Coronary artery (tissue), 2 donors: ENCODE measurements at regions not wholly inside any gene's neighbourhood (a gene's known extent, or its start where the extent isn't known, plus 50 kb on each side); places are given as distances from the start of the nearest gene placed in this dataset.

Source experiments
- DNase-seq: peaks from one replicate; pipeline ENCODE4 v3.0.0-alpha.2; 2017; ENCODE audit warnings: low spot score
- H3K27ac ChIP-seq, 2 donors: fragments of 200-600 bp; sonication (generic); one replicate each; pipeline ENCODE4 v1.5.1; 2016 to 2019
- H3K4me3 ChIP-seq: fragments of 200-600 bp; sonication (generic); 2 replicates; pipeline ENCODE4 v1.5.1; 2016; ENCODE audit warnings: mild to moderate bottlenecking, moderate library complexity
- CTCF ChIP-seq: fragments of 200-600 bp; sonication (generic); IDR thresholded peaks from one replicate; pipeline ENCODE4 v1.5.1; 2019; ENCODE audit warnings: antibody characterized with exemption

- Histone ChIP-seq H3K27ac (no peak overlapping the region), H3K4me3 (no peak overlapping the region)
- no peak for DNase-seq
- TF ChIP-seq CTCF = no peak
Measured at GRCh38 chr14:101048766-101049165, 145.2 kb upstream of the RTL1 start.

- DNase-seq = no peak
- Histone ChIP-seq H3K27ac (no peak overlapping the region), H3K4me3 (no peak overlapping the region)
- no peak for TF ChIP-seq CTCF
Measured at GRCh38 chr14:101049511-101049910, 146.0 kb upstream of the RTL1 start.

DNA sequence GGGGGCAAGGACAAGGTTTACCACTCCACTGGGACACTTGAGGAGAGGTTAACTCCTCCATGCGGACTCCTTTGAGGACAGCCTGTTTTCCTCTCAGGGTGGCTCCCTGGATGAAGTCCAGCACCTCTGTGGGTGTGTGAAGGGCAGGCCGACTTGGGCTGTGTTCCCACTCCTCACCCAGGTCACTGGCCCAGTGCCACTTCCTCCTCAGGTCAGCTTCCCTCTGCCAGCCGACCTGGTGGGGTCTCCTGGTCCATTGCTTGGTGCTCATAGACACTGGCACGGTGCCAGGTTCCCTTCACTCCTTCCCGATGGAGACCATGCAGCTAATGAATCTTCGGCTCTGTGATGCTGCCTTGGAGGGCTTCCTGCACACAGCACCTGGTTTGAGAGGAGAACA lies 146.4 kb upstream of the RTL1 start:
- no peak for DNase-seq
- Histone ChIP-seq H3K27ac (no peak overlapping the region), H3K4me3 (no peak overlapping the region)
- TF ChIP-seq CTCF = no peak

DNA sequence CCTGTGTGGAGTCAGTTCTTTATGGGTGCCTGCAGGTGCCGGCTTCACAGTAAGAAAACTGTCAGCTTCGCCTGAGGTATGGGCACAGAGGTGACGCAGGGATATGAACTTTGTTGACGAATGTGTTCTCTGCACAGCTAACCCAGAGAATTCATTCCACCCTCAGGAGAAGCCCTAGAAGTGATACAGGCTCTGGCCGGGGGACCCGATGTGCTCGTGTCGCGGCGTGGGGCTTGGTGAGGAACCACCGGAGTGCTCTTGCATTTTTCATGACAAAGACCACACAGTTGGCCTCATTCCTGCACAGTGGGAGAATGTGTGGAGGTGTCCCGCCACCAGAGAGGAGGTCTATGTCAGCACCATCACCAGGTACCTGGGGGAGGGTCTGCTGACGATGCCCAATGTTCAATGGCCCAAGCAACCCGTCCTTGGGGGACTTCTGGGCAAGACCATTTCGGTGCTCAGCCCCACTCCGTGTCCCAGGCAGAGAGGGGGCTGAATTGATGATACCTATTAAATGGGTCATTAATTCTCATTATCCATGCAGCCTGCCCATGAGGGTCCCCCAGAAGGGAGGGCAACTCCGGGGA lies 147.5 kb upstream of the RTL1 start:
- H3K4me3 ChIP-seq = no peak overlapping the region
- no peak overlapping the region for H3K27ac ChIP-seq
- no peak for TF ChIP-seq CTCF
- no peak for DNase-seq

- DNase-seq = no peak
- Histone ChIP-seq H3K27ac (no peak overlapping the region), H3K4me3 (no peak overlapping the region)
- TF ChIP-seq CTCF = no peak
Measured at GRCh38 chr14:101054671-101055070, 151.1 kb upstream of the RTL1 start.

GRCh38 chr14:101055106-101055662 lies 151.7 kb upstream of the RTL1 start:
- Histone ChIP-seq H3K4me3 (no peak overlapping the region), H3K27ac (no peak overlapping the region)
- no peak for DNase-seq
- no peak for TF ChIP-seq CTCF

GRCh38 chr14:101055776-101056374 lies 152.4 kb upstream of the RTL1 start:
- no peak for TF ChIP-seq CTCF

More at GRCh38 chr14:101055776-101056374, 152.4 kb upstream of the RTL1 start:
- Histone ChIP-seq H3K4me3 (no peak overlapping the region), H3K27ac (no peak overlapping the region)
- DNase-seq = no peak
